Endodermal cell (in vitro differentiated cells): ENCODE measurements at regions not wholly inside any gene's neighbourhood (a gene's known extent, or its start where the extent isn't known, plus 50 kb on each side); places are given as distances from the start of the nearest gene placed in this dataset.

Experiments used
- DNase-seq: peaks from one replicate; pipeline ENCODE4 v3.0.0-alpha.2; 2017
- H3K27ac ChIP-seq: 2 replicates; pipeline ENCODE4 v1.5.1; 2013; ENCODE audit warnings: mild to moderate bottlenecking, low read depth, low read length, moderate library complexity
- H3K27me3 ChIP-seq: 2 replicates; pipeline ENCODE4 v1.6.1; 2013; ENCODE audit warnings: mild to moderate bottlenecking, low read length, moderate library complexity; ENCODE audit not compliant: insufficient read depth, control insufficient read depth, poor library complexity, severe bottlenecking
- H3K36me3 ChIP-seq: 2 replicates; pipeline ENCODE4 v1.7.0; 2013; ENCODE audit warnings: mild to moderate bottlenecking, low read length, moderate library complexity; ENCODE audit not compliant: control insufficient read depth, insufficient read depth
- H3K4me1 ChIP-seq: one replicate; pipeline ENCODE4 v1.7.0; 2013; ENCODE audit warnings: low read length; ENCODE audit not compliant: control insufficient read depth, insufficient read depth
- H3K4me3 ChIP-seq: 2 replicates; pipeline ENCODE4 v1.5.1; 2013; ENCODE audit warnings: mild to moderate bottlenecking, low read length, moderate library complexity
- H3K9ac ChIP-seq: 2 replicates; pipeline ENCODE4 v1.6.1; 2013; ENCODE audit warnings: mild to moderate bottlenecking, low read length, moderate library complexity; ENCODE audit not compliant: poor library complexity, severe bottlenecking; ENCODE audit errors: extremely low read depth
- H3K9me3 ChIP-seq: 2 replicates; pipeline ENCODE4 v1.6.1; 2013; ENCODE audit warnings: mild to moderate bottlenecking, low read length, moderate library complexity; ENCODE audit not compliant: control insufficient read depth
- H3K27ac Mint-ChIP-seq: 2 replicates; pipeline ENCODE4 v1.8.0; 2020; ENCODE audit warnings: mixed read lengths
- H3K27me3 Mint-ChIP-seq: 2 replicates; pipeline ENCODE4 v1.8.0; 2021; ENCODE audit warnings: mild to moderate bottlenecking, mixed read lengths; ENCODE audit not compliant: insufficient read depth
- H3K36me3 Mint-ChIP-seq: 2 replicates; pipeline ENCODE4 v1.8.0; 2020; ENCODE audit warnings: low read depth, mixed read lengths
- H3K4me1 Mint-ChIP-seq: 2 replicates; pipeline ENCODE4 v1.8.0; 2020; ENCODE audit warnings: mixed read lengths
- H3K4me3 Mint-ChIP-seq: 2 replicates; pipeline ENCODE4 v1.8.0; 2020; ENCODE audit warnings: mild to moderate bottlenecking, moderate library complexity, mixed read lengths
- H3K9me3 Mint-ChIP-seq: 2 replicates; pipeline ENCODE4 v1.8.0; 2020; ENCODE audit warnings: mild to moderate bottlenecking, mixed read lengths
- WGBS, 2 experiments: methylation state at CpG; one replicate each; pipeline versions ENCODE4 v1.1.5 to v1.1.7; 2013; ENCODE audit warnings: missing lambda C conversion rate in 2 of 2, mixed read lengths in 1 of 2; ENCODE audit not compliant: insufficient coverage in 1 of 2, insufficient read length in 1 of 2; 5-methylcytosine and 5-hydroxymethylcytosine counted together
- TF ChIP-seq, protein P1 (sequence below): fragments of 200-600 bp; sonication (generic); conservative IDR thresholded peaks from 2 replicates; pipeline ENCODE4 v1.5.0; 2021; ENCODE audit warnings: antibody characterized with exemption, mild to moderate bottlenecking

DNA sequence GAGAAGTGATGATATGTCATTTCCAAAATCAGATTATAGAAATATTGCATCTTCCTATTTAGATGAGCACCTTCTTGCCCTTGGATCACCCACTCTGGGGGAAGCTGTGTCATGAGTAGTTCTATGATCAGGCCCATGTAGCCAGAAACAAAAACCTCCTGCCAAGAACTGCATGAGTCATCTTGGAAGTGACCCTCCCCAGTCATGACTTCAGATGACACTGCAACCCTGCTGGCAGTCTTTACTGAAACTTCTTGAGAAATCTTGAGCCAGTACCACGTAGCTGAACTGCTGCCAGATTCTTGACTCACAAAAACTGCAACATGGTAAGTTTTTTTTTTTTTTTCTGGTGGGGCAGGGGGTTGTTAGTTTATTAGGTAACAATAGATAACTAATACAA, 439.6 kb upstream of the PTGER4 start:
- H3K36me3 Mint-ChIP-seq, result no peaks in the 10 kb centered on the region

DNA sequence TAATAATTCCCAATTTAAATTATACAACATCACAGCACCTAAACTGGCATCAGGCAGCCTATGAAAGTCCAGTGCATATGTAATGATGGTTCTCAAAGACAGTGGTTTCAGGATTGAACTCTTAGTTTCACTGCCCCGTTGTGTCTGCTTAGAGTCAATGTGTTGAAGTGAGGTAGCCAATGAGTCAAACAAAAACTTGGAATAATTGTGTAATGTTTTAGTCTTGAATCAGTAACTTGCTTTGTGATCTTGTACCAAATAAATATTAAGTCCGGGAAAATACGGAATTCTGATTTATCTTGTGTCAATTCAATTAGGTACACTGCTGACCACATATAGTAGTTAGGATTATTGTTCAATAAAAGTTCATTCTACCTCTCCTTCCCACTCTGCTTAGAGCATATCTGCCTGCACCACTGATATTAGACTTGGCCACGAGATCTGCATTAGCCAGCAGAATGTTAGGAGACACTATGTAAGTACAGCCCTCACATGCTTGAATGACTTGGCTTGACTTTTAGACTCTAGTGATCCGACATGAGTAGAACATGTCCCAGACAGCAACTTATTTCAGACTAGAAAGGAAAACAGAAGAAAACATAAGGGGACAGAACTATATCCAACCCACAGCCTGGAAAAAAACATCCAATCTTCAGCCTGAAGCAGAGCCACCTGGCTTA, 441.5 kb upstream of the PTGER4 start:
- Histone ChIP-seq H3K27me3 (no peaks in the 10 kb centered on the region), H3K4me1 (no peaks in the 10 kb centered on the region), H3K36me3 (no peaks in the 10 kb centered on the region), H3K27ac (no peak overlapping the region), H3K4me3 (no peak overlapping the region), H3K9me3 (no peaks in the 10 kb centered on the region), H3K9ac (no peak overlapping the region)
- no peak overlapping the region for H3K27ac Mint-ChIP-seq
- no peak overlapping the region for H3K4me3 Mint-ChIP-seq
- H3K27me3 Mint-ChIP-seq, result no peaks in the 10 kb centered on the region
- H3K9me3 Mint-ChIP-seq, result peaks cover 3% of the 10 kb centered on the region
- TF ChIP-seq, protein P1, sequence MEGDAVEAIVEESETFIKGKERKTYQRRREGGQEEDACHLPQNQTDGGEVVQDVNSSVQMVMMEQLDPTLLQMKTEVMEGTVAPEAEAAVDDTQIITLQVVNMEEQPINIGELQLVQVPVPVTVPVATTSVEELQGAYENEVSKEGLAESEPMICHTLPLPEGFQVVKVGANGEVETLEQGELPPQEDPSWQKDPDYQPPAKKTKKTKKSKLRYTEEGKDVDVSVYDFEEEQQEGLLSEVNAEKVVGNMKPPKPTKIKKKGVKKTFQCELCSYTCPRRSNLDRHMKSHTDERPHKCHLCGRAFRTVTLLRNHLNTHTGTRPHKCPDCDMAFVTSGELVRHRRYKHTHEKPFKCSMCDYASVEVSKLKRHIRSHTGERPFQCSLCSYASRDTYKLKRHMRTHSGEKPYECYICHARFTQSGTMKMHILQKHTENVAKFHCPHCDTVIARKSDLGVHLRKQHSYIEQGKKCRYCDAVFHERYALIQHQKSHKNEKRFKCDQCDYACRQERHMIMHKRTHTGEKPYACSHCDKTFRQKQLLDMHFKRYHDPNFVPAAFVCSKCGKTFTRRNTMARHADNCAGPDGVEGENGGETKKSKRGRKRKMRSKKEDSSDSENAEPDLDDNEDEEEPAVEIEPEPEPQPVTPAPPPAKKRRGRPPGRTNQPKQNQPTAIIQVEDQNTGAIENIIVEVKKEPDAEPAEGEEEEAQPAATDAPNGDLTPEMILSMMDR, result no peak
- 87 to 100% methylated on average over 2 to 5 of the region's 5 CpGs for WGBS, 2 experiments
- no peaks in the 10 kb centered on the region for H3K4me1 Mint-ChIP-seq
- DNase-seq, result no peak
- no peaks in the 10 kb centered on the region for H3K36me3 Mint-ChIP-seq

More for the DNA sequence above, 439.6 kb upstream of the PTGER4 start:
- Histone ChIP-seq H3K9me3 (no peaks in the 10 kb centered on the region), H3K9ac (no peak overlapping the region), H3K27me3 (no peaks in the 10 kb centered on the region), H3K4me3 (no peak overlapping the region), H3K36me3 (no peaks in the 10 kb centered on the region), H3K27ac (no peak overlapping the region), H3K4me1 (no peaks in the 10 kb centered on the region)
- Mint-ChIP-seq H3K27me3 (no peaks in the 10 kb centered on the region), H3K4me1 (peaks cover under 1% of the 10 kb centered on the region), H3K27ac (no peak overlapping the region), H3K4me3 (no peak overlapping the region), H3K9me3 (peaks cover 3% of the 10 kb centered on the region)
- 71 to 88% methylated on average over 1 of the region's 1 CpG for WGBS, 2 experiments
- no peak for DNase-seq
- TF ChIP-seq, protein P1, result no peak

DNA sequence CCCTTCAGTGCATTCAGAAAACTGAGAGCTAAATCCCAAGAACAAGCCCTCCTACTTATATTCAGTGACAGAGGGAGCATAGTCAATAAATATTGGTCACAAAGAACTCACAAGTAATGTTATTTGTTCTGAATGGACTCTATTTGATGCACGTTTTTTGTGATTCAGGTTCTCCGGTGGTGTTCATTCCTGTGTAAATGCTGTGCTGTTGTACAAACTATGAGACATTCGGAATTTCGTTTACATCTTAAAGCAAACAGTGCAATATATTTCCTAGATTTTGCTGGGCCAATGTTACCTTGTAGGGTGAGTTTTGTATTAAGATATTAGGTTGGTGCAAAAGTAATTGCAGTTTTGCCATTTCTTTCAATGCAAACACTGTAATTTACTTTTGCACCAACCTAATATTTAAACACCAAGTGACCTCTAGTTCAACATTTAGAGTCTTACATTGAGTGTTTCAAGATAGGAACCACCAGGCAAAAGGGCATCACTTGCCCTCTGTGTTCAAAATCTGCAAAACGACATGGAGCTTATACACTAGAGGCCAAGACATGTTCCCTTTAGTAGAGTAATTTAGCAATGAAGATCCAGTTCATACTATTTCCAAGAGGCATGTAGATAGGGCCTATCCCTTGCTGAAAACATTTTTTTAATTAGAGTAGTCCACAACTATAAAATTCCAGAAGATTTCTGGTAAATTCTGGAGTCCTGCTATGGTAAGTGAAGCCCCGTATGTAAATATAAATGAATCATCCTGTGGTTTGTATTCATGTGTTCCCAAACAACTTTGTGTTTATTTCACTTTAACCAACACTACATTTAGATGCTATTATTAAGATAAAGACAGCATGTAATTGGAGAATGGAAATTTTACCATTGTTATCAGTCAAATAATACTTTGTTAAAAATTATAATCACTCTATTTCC, 444.0 kb upstream of the PTGER4 start:
- 69 to 100% methylated on average over 1 to 5 of the region's 6 CpGs for WGBS, 2 experiments
- H3K36me3 Mint-ChIP-seq, result no peaks in the 10 kb centered on the region
- TF ChIP-seq, protein P1, result no peak

More for the DNA sequence above, 444.0 kb upstream of the PTGER4 start:
- Histone ChIP-seq H3K9ac (no peak overlapping the region), H3K27ac (no peak overlapping the region), H3K4me1 (no peaks in the 10 kb centered on the region), H3K4me3 (no peak overlapping the region), H3K27me3 (no peaks in the 10 kb centered on the region), H3K36me3 (no peaks in the 10 kb centered on the region), H3K9me3 (no peaks in the 10 kb centered on the region)
- no peak overlapping the region for H3K27ac Mint-ChIP-seq
- H3K27me3 Mint-ChIP-seq, result no peaks in the 10 kb centered on the region
- H3K4me1 Mint-ChIP-seq, result no peaks in the 10 kb centered on the region
- DNase-seq, result no peak
- H3K4me3 Mint-ChIP-seq, result no peak overlapping the region
- H3K9me3 Mint-ChIP-seq, result peaks cover 3% of the 10 kb centered on the region
